Stomach (tissue), 4 donors: ENCODE measurements at regions not wholly inside any gene's neighbourhood (a gene's known extent, or its start where the extent isn't known, plus 50 kb on each side); places are given as distances from the start of the nearest gene placed in this dataset.

Source experiments
- POLR2A ChIP-seq, 4 donors: fragments of 450-650 bp; IDR thresholded peaks; one replicate each; pipeline ENCODE4 v1.6.1; 2016; ENCODE audit warnings: antibody characterized with exemption in 4 of 4, control low read depth in 2 of 4, mild to moderate bottlenecking in 1 of 4, moderate library complexity in 1 of 4
- POLR2AphosphoS5 ChIP-seq, 3 donors: sonication (generic); formaldehyde crosslinking; IDR thresholded peaks; one replicate each; pipeline ENCODE4 v1.6.1; 2016; ENCODE audit warnings: antibody characterized with exemption in 3 of 3
- TF ChIP-seq, protein P1 (sequence below), 7 experiments: fragments of 450-650 bp in 4 of 7; fragments of 200-600 bp in 3 of 7; sonication (generic) in 3 of 7; IDR thresholded peaks; one replicate each; pipeline ENCODE4 v1.5.1; 2016 to 2019; ENCODE audit warnings: antibody characterized with exemption in 7 of 7, control low read depth in 2 of 7, mild to moderate bottlenecking in 1 of 7

DNA sequence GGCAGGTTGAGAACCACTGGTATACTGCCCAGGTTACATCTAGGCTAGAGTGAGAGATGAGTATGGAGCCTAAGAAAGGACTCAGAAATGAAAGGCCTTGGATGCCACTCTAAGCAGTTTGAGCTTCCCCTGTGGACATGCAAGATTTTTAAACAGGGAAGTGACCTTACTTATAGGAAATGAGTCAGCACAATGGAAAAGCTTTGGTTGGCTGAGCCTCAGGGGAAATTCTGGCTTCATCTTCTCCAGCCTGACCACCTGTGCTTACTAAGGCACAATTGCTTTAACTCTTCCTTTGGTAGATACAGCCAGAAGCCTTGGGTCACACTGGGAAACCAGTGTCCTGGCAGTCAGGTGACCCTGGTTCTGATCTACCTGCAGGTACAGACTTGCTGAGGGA, 380.2 kb upstream of the ZNF462 start:
- TF ChIP-seq, protein P1, sequence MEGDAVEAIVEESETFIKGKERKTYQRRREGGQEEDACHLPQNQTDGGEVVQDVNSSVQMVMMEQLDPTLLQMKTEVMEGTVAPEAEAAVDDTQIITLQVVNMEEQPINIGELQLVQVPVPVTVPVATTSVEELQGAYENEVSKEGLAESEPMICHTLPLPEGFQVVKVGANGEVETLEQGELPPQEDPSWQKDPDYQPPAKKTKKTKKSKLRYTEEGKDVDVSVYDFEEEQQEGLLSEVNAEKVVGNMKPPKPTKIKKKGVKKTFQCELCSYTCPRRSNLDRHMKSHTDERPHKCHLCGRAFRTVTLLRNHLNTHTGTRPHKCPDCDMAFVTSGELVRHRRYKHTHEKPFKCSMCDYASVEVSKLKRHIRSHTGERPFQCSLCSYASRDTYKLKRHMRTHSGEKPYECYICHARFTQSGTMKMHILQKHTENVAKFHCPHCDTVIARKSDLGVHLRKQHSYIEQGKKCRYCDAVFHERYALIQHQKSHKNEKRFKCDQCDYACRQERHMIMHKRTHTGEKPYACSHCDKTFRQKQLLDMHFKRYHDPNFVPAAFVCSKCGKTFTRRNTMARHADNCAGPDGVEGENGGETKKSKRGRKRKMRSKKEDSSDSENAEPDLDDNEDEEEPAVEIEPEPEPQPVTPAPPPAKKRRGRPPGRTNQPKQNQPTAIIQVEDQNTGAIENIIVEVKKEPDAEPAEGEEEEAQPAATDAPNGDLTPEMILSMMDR (IDR thresholded peaks at IDR 0.05) = no peak
- TF ChIP-seq POLR2A (IDR thresholded peaks at IDR 0.05) = no peak
- no peak for TF ChIP-seq POLR2AphosphoS5 (IDR thresholded peaks at IDR 0.05)
